Hematopoietic multipotent progenitor cell treated with erythropoietin and hydrocortisone succinate and interleukin-3 and kit ligand, for 17 days (in vitro differentiated cells): ENCODE measurements at regions not wholly inside any gene's neighbourhood (a gene's known extent, or its start where the extent isn't known, plus 50 kb on each side); places are given as distances from the start of the nearest gene placed in this dataset.

Source experiments
- DNase-seq: peaks from one replicate; pipeline ENCODE4 v3.0.0-alpha.2; 2015; ENCODE audit warnings: low spot score

DNA sequence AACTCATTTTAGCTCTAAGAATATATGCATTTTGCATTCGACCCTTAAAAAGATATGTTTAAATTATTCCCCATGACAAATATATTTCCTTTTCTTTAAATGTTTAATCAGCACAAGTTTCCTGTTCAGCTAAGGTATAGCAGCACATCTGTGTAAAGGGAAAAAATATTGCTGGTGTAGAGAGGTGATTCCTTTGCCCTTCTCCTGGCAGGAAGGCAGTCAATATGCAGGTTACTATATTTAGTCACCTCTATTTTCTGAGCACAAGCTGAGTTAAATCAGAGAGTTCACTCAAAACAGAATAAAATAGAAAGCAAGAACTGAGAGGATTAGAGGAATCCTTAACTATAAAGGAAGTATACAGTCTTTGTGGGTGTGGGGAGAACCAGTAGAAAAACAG is 274.4 kb upstream of the PCSK5 start:
- no peak for DNase-seq

DNA sequence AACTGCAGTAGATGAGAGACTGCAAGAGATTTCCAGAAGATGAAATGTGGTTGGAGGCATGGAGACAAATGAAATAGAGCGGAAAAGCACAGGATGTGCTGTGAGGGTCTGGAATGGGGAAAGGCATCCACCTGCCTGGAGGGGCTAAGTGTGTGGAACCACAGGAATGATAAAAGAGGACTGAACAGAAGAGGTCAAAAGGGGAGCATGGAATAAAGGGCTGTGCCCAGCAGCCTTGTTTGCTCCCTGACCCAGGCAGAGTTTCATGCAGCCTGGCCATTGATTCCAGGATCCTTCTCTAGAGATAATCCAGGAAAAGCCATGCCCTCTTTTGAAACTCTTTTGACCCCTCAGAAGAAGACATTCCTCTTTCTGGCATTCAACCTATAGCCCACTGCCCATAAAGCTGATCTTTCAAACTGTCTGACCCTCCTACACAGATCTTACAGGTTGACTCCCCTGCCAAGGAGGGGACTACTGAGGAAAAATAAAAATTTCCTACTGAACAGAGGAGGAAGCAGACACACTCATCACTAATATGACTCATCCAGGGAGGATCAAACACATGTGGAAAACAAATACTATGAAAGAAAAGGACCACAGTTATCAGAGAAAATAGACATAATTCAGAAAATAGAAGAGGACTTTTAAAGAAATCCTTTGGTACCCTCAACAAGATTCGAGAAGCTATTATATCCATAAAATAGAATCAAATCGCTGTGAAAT is 273.5 kb upstream of the PCSK5 start:
- DNase-seq = no peak

DNA sequence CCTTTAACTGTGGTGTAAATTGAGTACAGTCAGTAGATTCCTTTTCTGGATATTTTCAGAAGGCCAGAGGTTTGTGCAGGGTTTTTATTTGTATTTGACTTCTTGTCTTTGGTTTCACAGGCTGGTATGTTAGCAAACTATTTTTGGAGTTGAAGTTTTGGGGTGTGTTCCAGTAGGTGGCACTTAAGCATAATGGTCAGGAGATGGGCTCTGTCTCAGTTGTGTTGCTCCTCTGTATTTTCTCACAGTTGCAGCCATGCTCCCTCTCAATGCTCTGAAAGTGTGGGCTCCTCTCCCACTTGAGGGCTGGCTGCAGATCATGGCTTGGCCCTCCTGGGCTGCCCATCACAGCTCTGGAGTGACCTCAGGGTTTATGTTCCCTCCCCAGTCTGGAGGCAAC is 267.0 kb upstream of the PCSK5 start:
- no peak for DNase-seq

DNA sequence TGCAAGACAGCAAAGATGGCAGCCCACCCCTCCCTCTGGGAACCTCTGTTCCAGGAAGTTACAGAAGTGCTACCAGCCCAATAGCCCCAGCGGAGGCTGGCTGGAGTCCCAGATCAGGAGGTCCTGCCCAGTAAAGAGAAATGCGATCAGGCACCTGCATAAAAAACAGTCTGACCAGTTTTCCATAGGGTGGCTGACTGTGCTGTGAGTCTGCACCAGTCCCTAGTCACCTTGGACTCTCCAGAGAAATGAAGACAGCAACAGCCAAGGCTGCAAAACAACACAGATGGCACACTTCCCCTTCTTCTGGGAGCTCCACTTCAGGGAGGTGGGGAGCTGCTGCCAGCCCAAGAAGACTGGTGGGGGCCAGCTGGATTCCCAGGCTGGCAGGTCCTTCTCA is 265.5 kb upstream of the PCSK5 start:
- no peak for DNase-seq

DNA sequence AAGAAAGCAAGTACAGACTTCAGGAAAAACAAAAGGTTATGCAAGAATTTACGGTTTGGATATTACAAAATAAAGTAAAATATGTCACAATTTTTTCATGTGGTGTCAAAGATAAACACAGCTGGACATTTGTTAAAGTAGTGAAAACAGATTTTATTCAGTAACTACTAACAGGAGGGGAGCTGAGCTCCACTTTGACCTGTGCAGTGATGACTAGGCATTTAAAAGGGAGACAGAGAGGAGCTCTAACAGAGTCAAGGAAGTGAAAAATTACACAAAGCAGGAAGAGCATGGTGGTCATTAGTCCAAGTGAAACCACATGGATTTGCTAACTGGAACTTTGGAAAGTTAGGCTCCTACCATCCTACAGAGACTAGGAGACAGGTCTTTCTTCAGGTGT is 263.6 kb upstream of the PCSK5 start:
- DNase-seq = no peak

DNA sequence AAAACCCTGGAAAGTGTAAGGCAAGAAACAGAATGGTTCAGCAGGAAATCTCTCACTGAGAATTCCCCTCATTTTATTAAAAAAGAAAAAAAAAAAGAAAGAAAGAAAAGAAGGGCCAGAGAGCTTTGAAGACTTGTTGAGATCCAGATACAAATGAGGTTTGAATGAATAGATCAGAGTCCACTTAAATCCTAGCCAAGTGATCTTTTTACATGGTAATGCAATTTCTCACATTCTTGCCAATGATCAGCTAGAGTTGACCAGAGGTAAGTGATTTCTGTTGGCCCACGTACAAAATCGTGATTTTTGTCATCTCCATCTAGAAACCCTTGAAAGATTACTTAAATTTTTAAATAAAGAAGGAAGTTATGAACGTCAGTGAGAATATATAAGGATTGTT is 261.5 kb upstream of the PCSK5 start:
- DNase-seq = no peak

DNA sequence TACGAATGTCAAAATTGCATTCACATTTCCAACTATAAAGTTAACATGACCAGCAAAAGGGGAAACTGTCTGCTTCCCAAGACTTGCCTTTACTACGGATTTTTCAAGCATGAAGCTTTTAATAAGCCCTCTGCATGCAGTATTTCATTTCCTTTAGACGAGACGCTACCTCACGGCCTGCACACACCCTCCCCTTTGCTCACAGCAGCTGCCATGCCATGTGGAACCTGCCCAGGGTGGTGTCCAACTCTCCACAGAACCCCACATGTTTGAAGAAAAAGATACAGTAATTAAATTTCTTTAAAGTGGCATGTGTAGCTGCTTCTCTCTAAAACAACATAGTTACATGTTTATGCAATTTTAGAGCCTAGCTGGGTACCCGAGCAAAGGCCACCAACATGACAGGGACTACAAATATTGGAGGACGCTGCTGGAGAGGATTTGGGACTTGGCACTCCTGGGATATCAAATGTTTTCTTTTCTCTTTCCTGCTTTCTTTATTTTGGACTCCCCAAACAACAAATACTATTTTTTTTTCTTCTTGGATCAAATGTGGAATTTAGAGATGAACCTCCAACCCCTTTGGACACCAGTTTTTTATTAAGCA is 256.9 kb upstream of the PCSK5 start:
- no peak for DNase-seq

DNA sequence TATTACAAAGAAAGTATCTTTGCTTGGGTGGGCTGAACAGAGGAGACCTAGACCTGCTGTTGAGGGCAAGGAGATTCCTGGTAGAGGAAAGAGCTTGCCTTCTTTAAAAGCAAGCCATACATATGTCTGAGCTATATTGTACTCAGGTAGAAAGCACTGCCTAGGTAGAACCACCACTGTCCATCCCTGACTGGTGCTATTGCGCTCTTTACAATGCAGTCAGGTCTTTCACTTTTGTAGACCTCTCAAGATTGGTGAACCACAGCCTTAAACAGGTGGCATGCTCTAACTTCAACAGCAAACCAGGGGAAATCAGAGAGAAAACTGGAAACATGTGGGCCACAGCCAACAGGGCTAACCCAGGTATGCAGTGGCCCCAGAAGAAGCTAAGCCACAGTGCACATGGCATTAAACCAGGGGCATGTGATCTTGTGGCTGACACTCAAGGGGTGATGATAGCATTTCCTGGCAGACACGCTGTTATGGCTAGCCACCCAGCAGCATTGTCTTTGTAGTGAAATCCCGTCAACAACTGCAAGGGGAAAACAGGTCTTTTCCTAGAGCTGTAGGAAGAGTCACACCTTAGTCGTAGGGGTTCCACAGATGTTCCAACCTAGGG is 253.9 kb upstream of the PCSK5 start:
- no peak for DNase-seq

DNA sequence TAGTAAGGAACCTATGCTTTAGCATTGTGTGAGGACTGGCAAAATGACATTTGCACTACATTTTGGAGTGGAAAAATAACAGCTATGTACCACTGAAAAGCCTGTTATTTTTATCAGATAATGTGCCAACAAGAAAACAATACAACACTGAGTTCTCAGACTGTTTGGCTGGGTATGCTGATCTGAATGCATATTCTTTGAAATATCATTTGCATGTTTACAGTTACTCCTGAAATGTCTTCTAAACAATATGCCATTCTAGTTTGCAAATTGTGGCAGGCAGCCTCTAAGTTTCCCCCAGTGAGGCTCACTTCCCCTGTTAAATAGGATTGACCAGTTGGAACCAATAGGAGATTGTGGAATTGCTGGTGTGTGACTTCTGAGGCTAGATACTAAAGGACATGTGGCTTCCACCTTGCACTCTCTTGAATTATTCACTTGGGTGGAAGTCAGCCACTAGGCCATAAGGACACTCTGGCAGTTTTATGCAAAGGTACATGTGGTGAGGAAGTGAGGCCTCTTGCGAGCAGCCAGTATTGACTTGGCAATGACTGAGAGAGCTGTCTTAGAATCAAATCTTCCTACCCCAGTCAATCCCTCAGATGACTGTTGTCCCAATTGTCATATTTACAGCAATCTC is 250.4 kb upstream of the PCSK5 start:
- DNase-seq = no peak

DNA sequence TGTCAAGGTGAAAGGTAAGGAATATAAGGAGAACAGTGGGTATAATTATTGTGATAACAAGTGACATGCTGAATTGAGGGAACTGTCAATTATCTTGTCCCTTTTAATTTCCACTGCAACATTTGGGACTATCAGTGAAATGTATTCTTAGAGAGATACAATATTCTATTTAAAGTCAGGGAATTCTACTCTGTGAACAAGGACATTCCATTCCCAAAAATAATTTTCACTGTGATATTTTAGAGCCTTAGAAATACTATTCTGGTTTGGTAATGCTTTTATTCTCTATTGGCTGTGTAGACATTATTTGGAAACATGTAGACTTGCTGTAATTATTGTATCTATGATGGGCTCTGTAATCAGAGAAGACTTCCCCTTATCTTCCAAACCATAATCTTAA is 248.0 kb upstream of the PCSK5 start:
- no peak for DNase-seq

DNA sequence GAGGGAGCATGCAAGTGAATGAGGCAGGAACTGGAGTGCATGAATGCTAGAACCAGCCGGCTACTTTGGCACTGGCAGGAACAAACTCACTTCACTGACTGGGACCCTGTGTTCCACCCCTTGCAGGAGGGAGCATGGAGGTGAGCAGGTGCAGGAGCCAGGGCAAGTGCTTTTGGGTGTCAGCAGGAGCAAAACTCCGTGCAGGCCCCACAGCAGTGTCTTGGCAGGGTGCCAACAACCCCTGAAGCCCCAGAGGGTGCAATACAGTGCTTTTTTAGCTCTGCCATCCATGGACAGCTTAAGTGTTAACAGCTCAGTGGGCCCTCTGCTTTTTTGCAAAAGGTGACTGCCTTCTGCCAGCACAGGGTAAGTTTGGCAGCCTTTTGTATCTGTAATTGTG is 245.8 kb upstream of the PCSK5 start:
- no peak for DNase-seq

DNA sequence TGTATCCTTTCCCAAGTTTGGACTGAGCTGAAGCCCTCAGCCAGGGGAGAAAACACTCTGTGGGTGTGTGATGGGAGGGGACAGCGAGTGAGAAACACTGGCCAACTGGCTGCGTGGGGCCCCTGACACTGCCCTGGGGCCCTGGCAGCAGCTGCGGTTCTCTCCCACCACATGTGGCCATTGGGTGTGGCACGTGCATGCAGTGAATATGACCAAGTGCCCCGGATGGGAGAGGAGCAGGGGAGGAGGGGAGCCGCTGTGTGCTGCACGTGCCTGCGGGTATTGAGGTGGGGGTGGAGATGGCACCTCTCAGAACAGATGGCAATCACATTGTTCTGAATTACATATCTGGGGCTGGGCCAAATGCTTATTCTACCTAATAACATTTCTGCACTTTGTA is 242.4 kb upstream of the PCSK5 start:
- DNase-seq = no peak

DNA sequence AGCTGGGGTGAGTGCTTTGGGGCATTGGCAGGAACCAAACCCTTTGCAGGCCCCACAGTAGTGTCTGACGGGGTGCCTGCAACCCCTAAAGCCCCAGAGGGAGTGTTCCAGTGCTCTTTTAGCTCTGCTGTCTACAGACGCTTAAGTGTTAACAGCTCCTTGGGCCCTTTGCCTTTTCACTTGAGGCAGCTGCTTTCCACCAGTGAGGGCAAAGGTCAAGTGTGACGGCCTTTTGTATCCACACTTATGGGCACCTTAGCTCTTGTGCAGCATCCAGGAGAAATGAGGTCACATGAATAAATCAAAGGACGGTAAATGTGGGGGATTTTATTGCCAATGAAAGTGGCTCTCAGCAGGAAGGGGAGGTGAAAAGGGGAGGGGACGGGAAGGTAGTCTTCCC is 241.4 kb upstream of the PCSK5 start:
- DNase-seq = no peak

DNA sequence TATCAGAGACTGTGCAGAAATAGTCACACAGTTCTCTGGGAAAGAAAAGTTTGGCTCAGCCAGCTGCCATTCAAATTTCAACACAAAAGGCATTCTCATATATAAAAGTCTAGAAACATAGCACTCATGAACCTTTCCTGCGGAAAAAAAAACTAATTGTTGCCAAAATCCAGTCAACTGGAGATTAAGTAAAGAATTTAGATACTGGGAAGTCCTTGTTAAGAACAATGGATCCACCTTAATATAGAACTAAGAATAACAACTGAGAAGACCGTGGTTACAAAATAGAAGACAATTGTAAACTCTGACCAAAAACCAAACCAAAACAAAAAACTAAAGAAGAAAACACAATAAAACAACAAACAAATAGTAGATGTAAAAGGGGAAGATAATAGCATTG is 238.8 kb upstream of the PCSK5 start:
- no peak for DNase-seq

DNA sequence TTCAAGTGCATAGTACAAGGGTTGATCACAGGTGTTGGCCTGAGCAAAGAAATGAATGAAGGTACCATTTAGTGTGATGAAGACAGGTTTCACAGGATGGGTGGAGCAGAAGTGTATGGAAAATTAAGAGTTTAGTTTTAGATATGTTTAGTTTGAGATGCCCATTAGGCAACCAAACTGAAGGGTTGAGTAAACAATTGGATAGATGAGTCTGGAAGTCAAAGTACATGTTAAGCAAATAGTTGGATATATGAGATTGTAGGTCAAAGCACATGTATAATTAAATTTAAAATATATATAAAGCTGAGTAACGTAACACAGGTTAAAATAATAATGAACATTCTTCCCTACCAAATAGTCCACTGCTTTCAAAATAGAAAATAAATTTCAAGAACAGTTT is 237.1 kb upstream of the PCSK5 start:
- DNase-seq = no peak

DNA sequence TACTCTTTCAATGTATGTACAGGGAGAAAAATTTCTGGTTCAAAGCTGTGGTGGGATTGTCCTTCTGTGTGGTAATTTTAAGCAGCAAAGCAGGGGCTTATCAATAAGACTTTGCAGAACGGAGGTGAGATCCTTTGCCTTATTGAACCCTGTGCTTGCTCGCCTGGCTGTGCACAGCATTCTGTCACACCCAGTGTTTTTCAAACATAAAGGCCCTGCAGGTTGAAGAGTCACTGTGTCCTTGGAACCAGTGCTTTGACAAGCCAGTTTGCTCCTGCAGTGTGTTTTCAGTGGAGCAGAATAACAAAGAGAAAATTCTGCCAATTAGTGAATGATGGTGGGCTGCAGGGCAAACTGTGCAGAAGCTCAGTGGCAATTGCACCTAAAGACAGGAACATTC is 236.7 kb upstream of the PCSK5 start:
- DNase-seq = no peak

DNA sequence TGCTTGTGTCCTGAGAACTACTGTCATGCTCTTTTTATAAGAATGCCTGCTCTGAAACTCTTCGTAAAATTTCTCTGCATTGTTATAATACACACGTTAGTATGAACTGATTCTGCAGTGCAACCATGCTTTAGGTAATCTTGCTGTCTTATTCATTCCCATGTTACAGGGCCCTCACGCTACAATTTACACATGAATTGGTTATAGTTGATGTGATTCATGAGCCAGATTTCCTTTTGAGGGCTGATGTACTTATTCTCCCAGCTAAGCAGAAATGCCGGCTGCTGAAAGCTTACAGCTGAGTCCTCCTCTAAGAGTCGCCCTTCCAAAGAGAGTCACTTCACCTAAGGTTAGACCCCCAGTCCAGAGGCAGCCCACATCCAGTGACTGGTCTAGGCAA is 233.5 kb upstream of the PCSK5 start:
- DNase-seq = no peak

DNA sequence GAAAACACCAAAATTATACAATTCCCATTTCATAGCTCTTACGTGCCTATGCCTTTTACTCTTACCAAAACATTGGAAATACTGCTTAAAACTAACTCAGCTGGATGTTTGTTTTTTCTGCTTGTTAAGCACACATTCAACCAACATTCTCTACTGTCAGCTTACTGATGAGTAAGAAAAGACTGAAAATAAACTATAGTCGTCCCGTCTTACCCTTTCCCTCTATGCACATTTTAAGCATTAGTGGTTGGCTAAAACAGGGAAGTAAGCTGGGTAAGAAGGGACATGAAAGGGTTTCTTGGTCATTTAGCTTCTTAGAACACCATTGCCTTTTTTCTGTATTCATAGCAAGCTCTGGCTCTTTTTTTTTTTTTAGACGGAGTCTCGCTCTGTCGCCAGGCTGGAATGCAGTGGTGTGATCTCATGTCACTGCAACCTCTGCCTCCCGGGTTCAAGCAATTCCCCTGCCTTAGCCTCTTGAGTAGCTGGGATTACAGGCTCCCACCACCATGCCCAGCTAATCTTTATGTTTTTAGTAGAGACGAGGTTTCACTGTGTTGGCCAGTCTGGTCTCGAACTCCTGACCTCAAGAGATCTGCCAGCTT is 232.1 kb upstream of the PCSK5 start:
- DNase-seq = no peak

DNA sequence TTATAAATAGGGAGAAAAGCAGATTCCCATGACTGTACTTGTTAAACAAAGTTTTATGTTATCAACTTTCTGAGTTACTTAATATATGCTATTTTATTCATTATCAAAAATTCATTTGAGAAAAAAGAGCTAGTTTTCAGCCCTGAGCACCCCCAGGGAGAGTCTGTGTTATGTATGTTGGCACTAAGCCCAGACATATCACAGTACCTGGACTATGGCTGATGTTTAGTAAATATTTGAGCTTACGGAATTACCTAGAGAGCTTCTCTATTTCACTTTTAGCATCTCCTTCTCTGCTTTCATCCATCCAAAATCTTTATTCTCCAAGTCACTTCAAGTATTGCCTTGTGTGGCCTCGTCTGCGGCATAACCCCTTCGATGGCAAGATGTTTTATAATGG is 225.9 kb upstream of the PCSK5 start:
- DNase-seq = no peak

DNA sequence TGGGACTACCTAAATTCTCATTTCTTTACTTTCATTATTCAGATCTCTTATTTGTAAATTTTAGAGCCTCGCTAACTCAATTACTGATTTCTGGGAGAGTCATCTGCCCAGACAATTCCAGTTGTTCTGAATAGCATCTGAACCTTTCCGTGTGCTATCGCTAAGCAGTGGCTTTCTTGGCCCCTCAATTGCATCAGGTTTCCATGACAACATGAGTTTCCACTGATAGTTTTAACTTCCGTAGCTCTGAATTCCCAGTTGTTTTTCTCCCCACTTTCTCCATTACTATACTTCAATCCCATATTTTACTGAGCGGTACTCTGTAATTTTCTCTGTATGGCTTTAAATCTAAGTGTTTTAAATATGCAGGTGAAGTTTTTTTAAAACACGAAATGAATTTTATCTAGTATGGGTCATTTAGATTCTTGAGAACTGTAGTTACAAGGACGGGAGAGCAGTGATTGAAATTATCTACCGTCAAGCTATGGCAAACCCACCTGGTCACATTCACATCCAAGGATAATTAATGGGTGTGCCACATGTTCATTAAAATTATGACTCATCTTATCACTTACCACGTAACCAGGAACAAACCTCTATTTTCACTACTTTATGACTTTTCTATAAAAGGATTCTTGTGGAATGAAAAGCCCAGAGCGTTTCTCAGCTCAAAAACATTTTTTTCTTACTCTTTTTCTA is 223.5 kb upstream of the PCSK5 start:
- no peak for DNase-seq

DNA sequence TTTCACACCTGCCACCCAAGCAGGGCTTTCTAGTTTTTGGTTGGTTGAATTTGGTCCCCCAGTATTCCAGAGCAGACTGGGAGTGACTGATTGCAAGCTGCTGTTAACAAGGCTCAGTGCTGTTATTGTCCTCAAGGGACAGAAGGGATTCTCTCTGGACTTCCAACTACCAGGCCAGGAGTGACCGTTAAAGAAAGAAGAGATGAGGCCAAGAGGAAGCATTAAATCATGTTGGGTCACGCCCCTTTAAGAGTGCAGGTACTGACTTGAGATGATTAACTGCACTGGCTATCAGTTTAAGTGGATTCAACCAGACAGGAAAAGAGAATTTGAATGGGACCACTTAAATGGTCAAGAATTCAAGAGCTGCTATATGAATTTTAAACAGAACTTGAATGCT is 220.8 kb upstream of the PCSK5 start:
- no peak for DNase-seq

DNA sequence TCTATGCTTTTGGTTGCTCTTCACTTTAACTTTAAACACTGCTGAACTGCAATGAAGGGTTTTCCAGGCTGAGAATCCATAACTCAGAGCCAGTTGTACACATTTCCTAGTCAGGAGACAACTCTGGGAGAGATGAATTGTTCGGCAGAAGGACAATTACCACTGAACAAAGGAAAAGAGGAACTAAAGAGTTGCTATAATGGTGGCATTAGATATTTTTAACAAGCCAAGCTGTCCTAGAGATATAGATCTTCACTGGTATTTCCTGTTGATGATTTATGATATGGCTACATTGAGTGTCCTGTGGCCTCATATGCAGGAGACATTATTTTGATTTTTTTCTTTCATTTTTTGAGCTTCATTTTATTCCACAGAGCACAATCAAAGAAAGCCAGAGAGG is 219.1 kb upstream of the PCSK5 start:
- DNase-seq = no peak
